ENCODE measurements at regions not wholly inside any gene's neighbourhood (a gene's known extent, or its start where the extent isn't known, plus 50 kb on each side); places are given as distances from the start of the nearest gene placed in this dataset.
A peak's percentile ranks its signal among the peaks of the same experiment; 100 is the strongest.

DNA sequence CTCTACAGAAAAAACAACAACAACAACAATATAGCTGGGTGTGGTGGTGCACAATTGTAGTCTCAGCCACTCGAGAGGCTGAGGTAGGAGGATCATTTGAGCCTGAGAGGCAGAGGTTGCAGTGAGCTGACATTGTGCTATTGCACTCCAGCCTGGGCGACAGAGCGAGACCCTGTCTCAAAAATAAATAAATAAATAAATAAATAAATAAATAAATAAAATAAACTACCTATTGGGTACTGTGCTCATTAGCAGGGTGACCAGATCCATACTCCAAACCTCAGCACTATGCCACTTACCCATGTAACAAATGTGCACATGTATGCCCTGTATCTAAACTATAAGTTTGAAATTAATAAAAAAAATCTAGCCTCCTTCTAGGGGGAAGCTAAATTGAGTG is 369.4 kb upstream of the AJAP1 start:
- Histone ChIP-seq H3K4me3 (ENCODE audit: low read length in 3 of 3) (no peak overlapping the region), H3K27ac (ENCODE audit: low read depth in 2 of 2, low read length in 2 of 2) (no peak overlapping the region), H3K9me3 (ENCODE audit: control insufficient read depth in 2 of 3, insufficient read depth in 1 of 3, low read length in 3 of 3) (peaks cover 0 to 3% (median 0%) of the 10 kb centered on the region in 3 donors), H3K9ac (ENCODE audit: low read length in 3 of 3) (no peak overlapping the region), H3K4me1 (ENCODE audit: control insufficient read depth in 2 of 3, insufficient read depth in 2 of 3, low read depth in 1 of 3, low read length in 3 of 3) (no peaks in the 10 kb centered on the region), H3K36me3 (ENCODE audit: control insufficient read depth in 2 of 3, insufficient read depth in 3 of 3, low read length in 3 of 3) (no peaks in the 10 kb centered on the region), H3K27me3 (ENCODE audit: control insufficient read depth, insufficient read depth, low read length) (no peaks in the 10 kb centered on the region)
- no peak for TF ChIP-seq CTCF (IDR thresholded peaks at IDR 0.05; ENCODE audit: borderline replicate concordance, extremely low read depth, insufficient read depth)
- DNase-seq: no peak
- no peak for FAIRE-seq
- intact Hi-C loops (cut with DNase I): no loop called here

DNA sequence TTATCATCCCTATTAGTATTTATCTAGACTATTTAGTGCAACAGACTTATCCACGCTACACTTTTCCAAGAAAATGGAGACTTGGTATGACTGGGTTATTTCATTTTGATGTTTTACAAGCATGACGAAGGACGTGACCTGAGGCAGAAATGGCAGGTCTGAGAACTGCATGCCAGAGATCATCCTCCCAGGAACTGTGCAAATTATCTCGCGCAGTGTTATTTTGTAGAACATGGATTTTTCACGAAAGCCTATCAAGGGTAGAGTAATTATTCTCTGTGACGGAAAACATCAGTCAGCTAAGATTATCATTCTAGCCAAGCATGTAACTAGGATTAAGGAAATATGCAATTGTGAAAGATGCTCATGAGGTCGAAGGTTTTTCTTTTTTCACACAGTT is 361.5 kb upstream of the AJAP1 start:
- intact Hi-C loops (cut with DNase I): no loop called here
- H3K27ac ChIP-seq (ENCODE audit: low read depth in 2 of 2, low read length in 2 of 2): no peak overlapping the region
- no peaks in the 10 kb centered on the region for H3K36me3 ChIP-seq (ENCODE audit: control insufficient read depth in 2 of 3, insufficient read depth in 3 of 3, low read length in 3 of 3)
- H3K4me1 ChIP-seq (ENCODE audit: control insufficient read depth in 2 of 3, insufficient read depth in 2 of 3, low read depth in 1 of 3, low read length in 3 of 3): no peaks in the 10 kb centered on the region
- peaks cover 0 to 3% (median 0%) of the 10 kb centered on the region in 3 donors for H3K9me3 ChIP-seq (ENCODE audit: control insufficient read depth in 2 of 3, insufficient read depth in 1 of 3, low read length in 3 of 3)
- DNase-seq (no peak), FAIRE-seq (no peak)
- TF ChIP-seq CTCF (IDR thresholded peaks at IDR 0.05; ENCODE audit: borderline replicate concordance, extremely low read depth, insufficient read depth): no peak
- H3K4me3 ChIP-seq (ENCODE audit: low read length in 3 of 3): no peak overlapping the region
- no peaks in the 10 kb centered on the region for H3K27me3 ChIP-seq (ENCODE audit: control insufficient read depth, insufficient read depth, low read length)
- H3K9ac ChIP-seq (ENCODE audit: low read length in 3 of 3): no peak overlapping the region

DNA sequence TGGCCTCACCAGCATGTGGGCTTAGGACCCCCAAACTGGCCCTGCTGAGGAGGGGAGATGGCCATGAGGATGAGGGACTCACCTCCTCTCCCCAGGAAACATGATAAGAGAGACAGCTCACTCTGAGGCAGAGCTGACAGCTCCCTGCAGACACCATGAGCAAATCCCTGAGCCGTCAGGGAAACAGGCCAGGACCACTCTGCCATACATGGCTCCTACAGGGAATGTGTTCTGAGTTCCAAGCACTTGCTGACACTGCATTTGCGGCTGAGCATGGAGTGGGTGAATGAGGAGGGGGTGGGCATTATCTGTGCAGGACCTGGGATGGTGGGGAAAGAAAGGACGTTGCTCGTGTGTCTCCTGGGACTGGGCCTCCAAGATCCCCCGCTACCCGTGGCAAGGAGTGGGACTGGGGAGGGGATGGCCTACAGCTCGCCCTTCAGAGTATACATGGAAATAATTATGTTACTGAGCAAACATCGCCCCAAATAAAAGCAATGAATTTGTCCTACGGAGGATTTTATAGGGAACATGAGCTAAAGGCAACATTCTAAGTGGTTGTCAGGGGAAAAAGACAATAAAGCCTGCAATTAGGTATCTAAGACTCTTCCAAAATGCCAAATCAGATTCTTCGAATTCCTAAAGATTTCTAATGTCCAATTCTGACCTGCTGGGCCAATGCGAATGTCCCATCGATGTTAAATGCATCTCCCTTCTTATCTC is 355.9 kb upstream of the AJAP1 start:
- Histone ChIP-seq H3K27me3 (ENCODE audit: control insufficient read depth, insufficient read depth, low read length) (no peaks in the 10 kb centered on the region), H3K36me3 (ENCODE audit: control insufficient read depth in 2 of 3, insufficient read depth in 3 of 3, low read length in 3 of 3) (no peaks in the 10 kb centered on the region), H3K27ac (ENCODE audit: low read depth in 2 of 2, low read length in 2 of 2) (no peak overlapping the region), H3K9ac (ENCODE audit: low read length in 3 of 3) (no peak overlapping the region), H3K9me3 (ENCODE audit: control insufficient read depth in 2 of 3, insufficient read depth in 1 of 3, low read length in 3 of 3) (no peaks in the 10 kb centered on the region), H3K4me1 (ENCODE audit: control insufficient read depth in 2 of 3, insufficient read depth in 2 of 3, low read depth in 1 of 3, low read length in 3 of 3) (no peaks in the 10 kb centered on the region), H3K4me3 (ENCODE audit: low read length in 3 of 3) (no peak overlapping the region)
- DNase-seq (peak in 1 of 5 donors; percentile 37), FAIRE-seq (no peak)
- intact Hi-C loops (cut with DNase I): no loop called here
- TF ChIP-seq CTCF (IDR thresholded peaks at IDR 0.05; ENCODE audit: borderline replicate concordance, extremely low read depth, insufficient read depth): no peak

GRCh38 chr1:4301007-4301406 is 353.4 kb upstream of the AJAP1 start:
- Histone ChIP-seq H3K36me3 (ENCODE audit: control insufficient read depth in 2 of 3, insufficient read depth in 3 of 3, low read length in 3 of 3) (no peaks in the 10 kb centered on the region), H3K27me3 (ENCODE audit: control insufficient read depth, insufficient read depth, low read length) (no peaks in the 10 kb centered on the region), H3K27ac (ENCODE audit: low read depth in 2 of 2, low read length in 2 of 2) (no peak overlapping the region), H3K4me3 (ENCODE audit: low read length in 3 of 3) (no peak overlapping the region), H3K9me3 (ENCODE audit: control insufficient read depth in 2 of 3, insufficient read depth in 1 of 3, low read length in 3 of 3) (no peaks in the 10 kb centered on the region), H3K9ac (ENCODE audit: low read length in 3 of 3) (no peak overlapping the region), H3K4me1 (ENCODE audit: control insufficient read depth in 2 of 3, insufficient read depth in 2 of 3, low read depth in 1 of 3, low read length in 3 of 3) (no peaks in the 10 kb centered on the region)
- TF ChIP-seq CTCF (IDR thresholded peaks at IDR 0.05; ENCODE audit: borderline replicate concordance, extremely low read depth, insufficient read depth): no peak
- intact Hi-C loops (cut with DNase I): no loop called here
- DNase-seq: no peak
- FAIRE-seq: no peak

Measured in kidney (tissue), 13 donors.